ENCODE measurements at regions not wholly inside any gene's neighbourhood (a gene's known extent, or its start where the extent isn't known, plus 50 kb on each side); places are given as distances from the start of the nearest gene placed in this dataset.

- no peaks in the 10 kb centered on the region for H3K9me3 Mint-ChIP-seq
- H3K27me3 Mint-ChIP-seq (ENCODE audit: low read depth): peaks cover 24% of the 10 kb centered on the region
- no peak overlapping the region for H3K4me3 Mint-ChIP-seq
- no peaks in the 10 kb centered on the region for H3K36me3 Mint-ChIP-seq (ENCODE audit: low read depth)
- no peak overlapping the region for H3K27ac Mint-ChIP-seq
- TF ChIP-seq CTCF (IDR thresholded peaks at IDR 0.05; ENCODE audit: unreplicated experiment in 3 of 3): no peak
- H3K4me1 Mint-ChIP-seq: peaks cover 6% of the 10 kb centered on the region
These were observed 305.8 kb upstream of the MKI67 start for GRCh38 chr10:128432011-128432410.

- Mint-ChIP-seq H3K4me3 (no peak overlapping the region), H3K4me1 (peaks cover 6% of the 10 kb centered on the region), H3K9me3 (no peaks in the 10 kb centered on the region), H3K27ac (no peak overlapping the region), H3K27me3 (ENCODE audit: low read depth) (peaks cover 26% of the 10 kb centered on the region), H3K36me3 (ENCODE audit: low read depth) (no peaks in the 10 kb centered on the region)
- no peak for TF ChIP-seq CTCF (IDR thresholded peaks at IDR 0.05; ENCODE audit: unreplicated experiment in 3 of 3)
These were observed 306.2 kb upstream of the MKI67 start for GRCh38 chr10:128432423-128432822.

- Mint-ChIP-seq H3K27me3 (ENCODE audit: low read depth) (peaks cover 29% of the 10 kb centered on the region), H3K27ac (no peak overlapping the region), H3K4me3 (no peak overlapping the region), H3K4me1 (peaks cover 6% of the 10 kb centered on the region), H3K9me3 (peaks cover 4% of the 10 kb centered on the region), H3K36me3 (ENCODE audit: low read depth) (no peaks in the 10 kb centered on the region)
- TF ChIP-seq CTCF (IDR thresholded peaks at IDR 0.05; ENCODE audit: unreplicated experiment in 3 of 3): no peak
These were observed 309.6 kb upstream of the MKI67 start for GRCh38 chr10:128435811-128436210.

GRCh38 chr10:128437786-128438345 lies 311.6 kb upstream of the MKI67 start:
- H3K9me3 Mint-ChIP-seq: peaks cover 17% of the 10 kb centered on the region
- H3K4me1 Mint-ChIP-seq: no peaks in the 10 kb centered on the region
- H3K4me3 Mint-ChIP-seq: no peak overlapping the region
- H3K27me3 Mint-ChIP-seq (ENCODE audit: low read depth): peaks cover 33% of the 10 kb centered on the region
- no peak for TF ChIP-seq CTCF (IDR thresholded peaks at IDR 0.05; ENCODE audit: unreplicated experiment in 3 of 3)
- no peak overlapping the region for H3K27ac Mint-ChIP-seq
- H3K36me3 Mint-ChIP-seq (ENCODE audit: low read depth): no peaks in the 10 kb centered on the region

DNA sequence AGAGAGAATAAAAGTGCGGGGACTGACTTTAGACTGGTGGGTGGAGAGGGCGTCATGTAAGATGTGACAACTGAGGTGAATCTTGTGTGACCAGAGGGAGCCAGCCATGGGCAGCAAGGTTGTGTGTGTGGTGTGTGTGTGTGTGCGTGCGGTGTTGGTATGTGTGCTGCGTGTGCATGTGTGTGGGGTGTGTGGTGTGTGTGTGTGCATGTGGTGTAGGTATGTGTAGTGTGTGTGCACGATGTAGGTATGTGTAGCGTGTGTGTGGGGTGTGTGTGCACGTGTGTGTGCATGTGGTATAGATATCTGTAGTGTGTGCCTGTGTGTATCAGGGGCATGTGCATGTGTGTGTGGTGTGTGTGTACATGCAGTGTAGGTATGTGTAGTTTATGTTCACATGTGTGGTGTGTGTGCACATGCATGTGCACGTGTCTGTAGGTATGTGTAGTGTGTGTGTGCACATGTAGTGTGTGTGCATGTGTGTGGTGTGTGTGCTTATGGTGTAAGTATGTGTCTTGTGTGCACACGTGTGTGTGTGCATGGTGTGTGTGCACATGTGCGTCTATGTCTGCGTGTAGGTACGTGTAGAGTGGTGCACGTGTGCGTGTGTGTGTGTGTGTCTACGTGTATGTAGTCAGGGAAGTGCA lies 312.3 kb upstream of the MKI67 start:
- peaks cover 31% of the 10 kb centered on the region for H3K27me3 Mint-ChIP-seq (ENCODE audit: low read depth)
- no peaks in the 10 kb centered on the region for H3K36me3 Mint-ChIP-seq (ENCODE audit: low read depth)
- peaks cover 19% of the 10 kb centered on the region for H3K9me3 Mint-ChIP-seq
- no peak overlapping the region for H3K27ac Mint-ChIP-seq
- H3K4me1 Mint-ChIP-seq: no peaks in the 10 kb centered on the region
- H3K4me3 Mint-ChIP-seq: no peak overlapping the region
- TF ChIP-seq CTCF (IDR thresholded peaks at IDR 0.05; ENCODE audit: unreplicated experiment in 3 of 3): no peak
